ENCODE measurements at regions not wholly inside any gene's neighbourhood (a gene's known extent, or its start where the extent isn't known, plus 50 kb on each side); places are given as distances from the start of the nearest gene placed in this dataset.

DNA sequence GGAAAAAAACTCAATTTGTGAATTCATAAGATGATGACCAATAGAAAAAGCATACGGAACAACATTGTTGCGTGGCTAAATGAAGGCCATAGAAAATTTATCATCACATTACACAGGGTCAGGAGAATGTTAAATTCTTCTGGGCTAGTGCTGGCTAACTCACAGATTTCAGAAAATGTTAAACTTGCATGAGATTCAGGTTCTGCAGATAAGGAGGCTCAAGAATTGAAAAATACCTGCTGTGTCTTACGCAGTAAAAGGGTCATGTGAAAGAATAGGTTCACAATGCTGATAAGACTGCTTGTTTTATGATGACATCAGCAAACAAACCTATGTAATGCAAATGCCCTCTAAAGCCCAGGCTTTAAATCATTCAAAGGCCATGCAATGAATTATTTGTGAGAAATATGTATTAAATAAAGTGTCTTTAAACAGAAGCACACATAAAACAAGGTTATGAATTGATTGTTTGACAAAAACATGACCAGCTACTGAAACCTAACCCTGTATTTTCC is 378.8 kb downstream of the USP25 start:
- Histone ChIP-seq H3K9ac (no peak overlapping the region), H3K4me3 (no peak overlapping the region), H2AFZ (no peak overlapping the region), H3K9me3 (ENCODE audit: low read depth) (no peaks in the 10 kb centered on the region), H3F3A (ENCODE audit: insufficient read depth) (no peaks in the 10 kb centered on the region), H3K4me1 (ENCODE audit: insufficient read depth) (0 out of 2 replicates have a peak, but pooled peaks cover 5% of the 10 kb centered on the region), H3K36me3 (ENCODE audit: low read depth) (0 out of 2 replicates have a peak, but pooled peaks cover 3% of the 10 kb centered on the region), H3K4me2 (ENCODE audit: unreplicated experiment) (no peak overlapping the region), H3K27me3 (replicated peaks; ENCODE audit: insufficient read depth) (no peaks in the 10 kb centered on the region), H3K9me2 (ENCODE audit: insufficient read depth) (no peaks in the 10 kb centered on the region; the same call in 1 of the 2 replicates), H3K79me2 (ENCODE audit: insufficient read depth) (no peaks in the 10 kb centered on the region), H4K20me1 (ENCODE audit: insufficient read depth) (no peaks in the 10 kb centered on the region), H3K27ac (no peak overlapping the region)
- DNase-seq, result no peak
- TF ChIP-seq EZH2phosphoT487 (IDR thresholded peaks at IDR 0.05; ENCODE audit: insufficient read depth, low read depth), result no peak
- no peak for TF ChIP-seq EZH2 (IDR thresholded peaks at IDR 0.05; ENCODE audit: insufficient read depth, poor library complexity, severe bottlenecking)
- in situ Hi-C loops (cut with MboI), result no loop called here
- 95 to 100% methylated on average over 3 of the region's 3 CpGs for WGBS, 2 experiments (ENCODE audit: low coverage in 1 of 2, low lambda C conversion rate in 2 of 2, missing lambda C conversion rate in 2 of 2)

DNA sequence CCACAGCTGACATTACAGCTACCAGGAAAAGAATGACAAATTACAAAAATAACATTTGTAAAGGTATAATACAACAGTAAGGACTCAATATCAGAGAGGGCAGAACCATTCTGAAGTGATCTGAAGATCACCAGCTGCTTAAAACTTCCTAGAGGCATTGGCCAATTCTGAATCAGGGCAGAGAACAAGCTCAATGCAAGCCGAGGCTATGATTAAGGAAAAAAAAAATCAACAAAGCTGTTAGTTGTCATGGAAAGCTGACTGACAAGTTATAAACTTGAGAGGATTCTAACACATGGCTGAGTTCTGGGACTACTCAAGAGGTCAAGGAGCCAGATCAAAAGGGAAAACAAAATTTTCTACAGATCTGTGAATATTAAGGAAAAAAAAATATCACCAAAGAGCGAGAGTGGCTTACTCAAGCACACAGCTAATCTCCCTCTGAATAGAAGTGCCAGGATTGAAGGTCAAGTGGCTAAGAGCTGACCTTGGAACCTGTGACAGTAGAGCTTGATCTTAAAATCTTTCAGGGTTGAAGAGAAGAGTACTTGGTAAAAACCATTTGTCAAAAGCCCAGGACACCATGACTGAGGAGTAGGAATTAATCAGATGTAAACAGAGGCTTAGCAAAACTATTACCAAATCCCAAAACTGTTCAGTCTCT is 383.4 kb downstream of the USP25 start:
- H3K27ac ChIP-seq, result no peak overlapping the region
- H3K9me2 ChIP-seq (ENCODE audit: insufficient read depth), result no peaks in the 10 kb centered on the region; the same call in 1 of the 2 replicates
- no peaks in the 10 kb centered on the region for H4K20me1 ChIP-seq (ENCODE audit: insufficient read depth)
- H3K36me3 ChIP-seq (ENCODE audit: low read depth), result no peaks in the 10 kb centered on the region
- H3K9ac ChIP-seq, result no peak overlapping the region
- H3K79me2 ChIP-seq (ENCODE audit: insufficient read depth), result no peaks in the 10 kb centered on the region
- WGBS, 2 experiments (ENCODE audit: low coverage in 1 of 2, low lambda C conversion rate in 2 of 2, missing lambda C conversion rate in 2 of 2), result 33 to 34% methylated on average over 2 of the region's 2 CpGs
- peak overlapping the region; percentile 62 for H2AFZ ChIP-seq
- no peak overlapping the region; the same call in 1 of the 2 replicates for H3K4me3 ChIP-seq
- H3K27me3 ChIP-seq (replicated peaks; ENCODE audit: insufficient read depth), result no peaks in the 10 kb centered on the region
- H3K9me3 ChIP-seq (ENCODE audit: low read depth), result no peaks in the 10 kb centered on the region
- H3F3A ChIP-seq (ENCODE audit: insufficient read depth), result peaks cover 23% of the 10 kb centered on the region
- peaks cover 27% of the 10 kb centered on the region for H3K4me1 ChIP-seq (ENCODE audit: insufficient read depth)
- H3K4me2 ChIP-seq (ENCODE audit: unreplicated experiment), result peak overlapping the region; percentile 30
- TF ChIP-seq EZH2phosphoT487 (IDR thresholded peaks at IDR 0.05; ENCODE audit: insufficient read depth, low read depth), result no peak
- no peak for TF ChIP-seq EZH2 (IDR thresholded peaks at IDR 0.05; ENCODE audit: insufficient read depth, poor library complexity, severe bottlenecking)
- in situ Hi-C loops (cut with MboI), result no loop called here
- peak; percentile 40 for DNase-seq

GRCh38 chr21:16115461-16115860 is 385.7 kb downstream of the USP25 start:
- Histone ChIP-seq H3K4me2 (ENCODE audit: unreplicated experiment) (no peak overlapping the region), H3K9me3 (ENCODE audit: low read depth) (no peaks in the 10 kb centered on the region), H4K20me1 (ENCODE audit: insufficient read depth) (no peaks in the 10 kb centered on the region), H3K4me3 (no peak overlapping the region), H2AFZ (0 out of 2 replicates have a peak overlapping the region, but pooled peaks have one; percentile 22), H3K27ac (no peak overlapping the region), H3K79me2 (ENCODE audit: insufficient read depth) (no peaks in the 10 kb centered on the region), H3F3A (ENCODE audit: insufficient read depth) (peaks cover 26% of the 10 kb centered on the region), H3K9me2 (ENCODE audit: insufficient read depth) (no peaks in the 10 kb centered on the region; the same call in 1 of the 2 replicates), H3K27me3 (replicated peaks; ENCODE audit: insufficient read depth) (no peaks in the 10 kb centered on the region), H3K4me1 (ENCODE audit: insufficient read depth) (peaks cover 40% of the 10 kb centered on the region), H3K9ac (no peak overlapping the region), H3K36me3 (ENCODE audit: low read depth) (no peaks in the 10 kb centered on the region)
- in situ Hi-C loops (cut with MboI), result no loop called here
- 99 to 100% methylated on average over 3 of the region's 3 CpGs for WGBS, 2 experiments (ENCODE audit: low coverage in 1 of 2, low lambda C conversion rate in 2 of 2, missing lambda C conversion rate in 2 of 2)
- DNase-seq, result no peak
- no peak for TF ChIP-seq EZH2phosphoT487 (IDR thresholded peaks at IDR 0.05; ENCODE audit: insufficient read depth, low read depth)
- TF ChIP-seq EZH2 (IDR thresholded peaks at IDR 0.05; ENCODE audit: insufficient read depth, poor library complexity, severe bottlenecking), result no peak

GRCh38 chr21:16116069-16116468 is 386.3 kb downstream of the USP25 start:
- no peaks in the 10 kb centered on the region for H3K27me3 ChIP-seq (replicated peaks; ENCODE audit: insufficient read depth)
- no peaks in the 10 kb centered on the region for H3K79me2 ChIP-seq (ENCODE audit: insufficient read depth)
- TF ChIP-seq EZH2 (IDR thresholded peaks at IDR 0.05; ENCODE audit: insufficient read depth, poor library complexity, severe bottlenecking) (no peak), EZH2phosphoT487 (IDR thresholded peaks at IDR 0.05; ENCODE audit: insufficient read depth, low read depth) (no peak)
- no peaks in the 10 kb centered on the region for H3K9me3 ChIP-seq (ENCODE audit: low read depth)
- in situ Hi-C loops (cut with MboI), result no loop called here
- WGBS, 2 experiments (ENCODE audit: low coverage in 1 of 2, low lambda C conversion rate in 2 of 2, missing lambda C conversion rate in 2 of 2), result 97 to 98% methylated on average over 2 of the region's 2 CpGs
- H3K27ac ChIP-seq, result peak overlapping the region; percentile 83
- no peaks in the 10 kb centered on the region for H3K36me3 ChIP-seq (ENCODE audit: low read depth)
- no peak overlapping the region for H3K4me3 ChIP-seq
- no peak overlapping the region for H3K9ac ChIP-seq
- no peaks in the 10 kb centered on the region for H4K20me1 ChIP-seq (ENCODE audit: insufficient read depth)
- peaks cover 40% of the 10 kb centered on the region for H3K4me1 ChIP-seq (ENCODE audit: insufficient read depth)
- peak; percentile 10 for DNase-seq
- H3F3A ChIP-seq (ENCODE audit: insufficient read depth), result peaks cover 26% of the 10 kb centered on the region
- H2AFZ ChIP-seq, result peak overlapping the region; percentile 22; the same call in 1 of the 2 replicates
- no peaks in the 10 kb centered on the region; the same call in 1 of the 2 replicates for H3K9me2 ChIP-seq (ENCODE audit: insufficient read depth)
- peak overlapping the region; percentile 87 for H3K4me2 ChIP-seq (ENCODE audit: unreplicated experiment)

Data from GM23248 (cell line).